ENCODE measurements at regions not wholly inside any gene's neighbourhood (a gene's known extent, or its start where the extent isn't known, plus 50 kb on each side); places are given as distances from the start of the nearest gene placed in this dataset.

- TF ChIP-seq GATA3 (IDR thresholded peaks at IDR 0.05; ENCODE audit: low read depth, low read length) (no peak), GATA2 (IDR thresholded peaks at IDR 0.05; ENCODE audit: low read depth, low read length) (no peak)
These were observed 107.8 kb upstream of the ZNF521 start for GRCh38 chr18:25459814-25460213.

All from SH-SY5Y (cell line).